Colonic mucosa (tissue), 4 donors: ENCODE measurements at regions not wholly inside any gene's neighbourhood (a gene's known extent, or its start where the extent isn't known, plus 50 kb on each side); places are given as distances from the start of the nearest gene placed in this dataset.

ENCODE experiments used
- DNase-seq: peaks from one replicate; pipeline ENCODE4 v3.0.0-alpha.2; 2020
- H3K27ac ChIP-seq: fragments of 200-600 bp; one replicate; pipeline ENCODE4 v1.8.0; 2021
- H3K27me3 ChIP-seq: fragments of 200-600 bp; one replicate; pipeline ENCODE4 v1.8.0; 2021
- H3K36me3 ChIP-seq: fragments of 200-600 bp; one replicate; pipeline ENCODE4 v1.8.0; 2021
- H3K4me1 ChIP-seq: fragments of 200-600 bp; one replicate; pipeline ENCODE4 v1.8.0; 2021; ENCODE audit warnings: mild to moderate bottlenecking
- H3K4me3 ChIP-seq: fragments of 200-600 bp; one replicate; pipeline ENCODE4 v1.8.0; 2021
- H3K9ac ChIP-seq, 2 donors: one replicate each; pipeline ENCODE4 v1.7.0; 2013; ENCODE audit warnings: control low read depth in 2 of 2, low read depth in 2 of 2, low read length in 2 of 2
- H3K9me3 ChIP-seq: fragments of 200-600 bp; one replicate; pipeline ENCODE4 v1.8.0; 2021
- intact Hi-C: fragments of 100-400 bp; cut with DNase I; formaldehyde crosslinking; loops from one replicate; pipeline ENCODE4 v1.14.1; 2022
- TF ChIP-seq, protein P1 (sequence below): fragments of 200-600 bp; IDR thresholded peaks from one replicate; pipeline ENCODE4 v1.8.0; 2022; ENCODE audit warnings: antibody characterized with exemption, mild to moderate bottlenecking
- donor health status: healthy.
- donor health status: DM: no; HTN: no; CAD: no.
- donor health status: DM: no; HTN: no; CAD: no.

DNA sequence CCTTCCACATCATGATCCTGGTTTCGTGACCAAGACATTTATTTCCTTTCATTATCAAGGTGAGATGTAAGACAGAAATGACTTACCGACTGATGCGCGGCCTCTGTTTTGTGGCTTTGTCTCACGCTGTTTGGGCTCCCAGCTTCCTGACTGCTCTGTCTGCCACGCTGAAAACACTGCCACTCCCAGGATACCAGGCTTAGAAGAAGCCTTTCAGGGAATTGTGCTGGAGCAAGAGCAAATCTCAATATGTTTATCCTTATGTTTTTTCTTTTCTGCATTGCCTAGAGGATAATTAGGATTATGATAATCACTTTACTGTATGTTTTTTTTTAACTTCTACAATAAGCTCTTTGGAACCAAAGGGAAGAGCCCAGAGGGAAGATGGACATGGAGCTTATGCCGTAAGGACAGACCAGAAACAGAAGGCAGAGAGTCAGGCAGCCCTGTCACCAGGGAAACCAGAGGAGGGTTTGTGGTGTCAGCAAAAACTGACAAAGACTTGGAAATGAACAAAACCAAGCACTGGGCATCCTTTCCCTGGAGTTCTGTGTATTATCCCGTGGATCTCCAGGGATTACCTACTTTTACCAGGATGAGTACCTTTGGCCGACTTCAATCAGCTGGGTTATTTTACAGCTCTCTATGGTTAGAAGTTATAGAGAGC is 68.2 kb upstream of the ISX start:
- Histone ChIP-seq H3K9me3 (no peaks in the 10 kb centered on the region), H3K27me3 (no peaks in the 10 kb centered on the region), H3K27ac (no peak overlapping the region), H3K4me1 (no peaks in the 10 kb centered on the region), H3K36me3 (no peaks in the 10 kb centered on the region), H3K9ac (no peak overlapping the region), H3K4me3 (no peak overlapping the region)
- intact Hi-C loops, result no loop called here
- no peak for DNase-seq
- TF ChIP-seq, protein P1, sequence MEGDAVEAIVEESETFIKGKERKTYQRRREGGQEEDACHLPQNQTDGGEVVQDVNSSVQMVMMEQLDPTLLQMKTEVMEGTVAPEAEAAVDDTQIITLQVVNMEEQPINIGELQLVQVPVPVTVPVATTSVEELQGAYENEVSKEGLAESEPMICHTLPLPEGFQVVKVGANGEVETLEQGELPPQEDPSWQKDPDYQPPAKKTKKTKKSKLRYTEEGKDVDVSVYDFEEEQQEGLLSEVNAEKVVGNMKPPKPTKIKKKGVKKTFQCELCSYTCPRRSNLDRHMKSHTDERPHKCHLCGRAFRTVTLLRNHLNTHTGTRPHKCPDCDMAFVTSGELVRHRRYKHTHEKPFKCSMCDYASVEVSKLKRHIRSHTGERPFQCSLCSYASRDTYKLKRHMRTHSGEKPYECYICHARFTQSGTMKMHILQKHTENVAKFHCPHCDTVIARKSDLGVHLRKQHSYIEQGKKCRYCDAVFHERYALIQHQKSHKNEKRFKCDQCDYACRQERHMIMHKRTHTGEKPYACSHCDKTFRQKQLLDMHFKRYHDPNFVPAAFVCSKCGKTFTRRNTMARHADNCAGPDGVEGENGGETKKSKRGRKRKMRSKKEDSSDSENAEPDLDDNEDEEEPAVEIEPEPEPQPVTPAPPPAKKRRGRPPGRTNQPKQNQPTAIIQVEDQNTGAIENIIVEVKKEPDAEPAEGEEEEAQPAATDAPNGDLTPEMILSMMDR, result no peak

- DNase-seq, result no peak
- Histone ChIP-seq H3K9ac (no peak overlapping the region), H3K27ac (no peak overlapping the region), H3K4me1 (no peaks in the 10 kb centered on the region), H3K4me3 (no peak overlapping the region), H3K36me3 (no peaks in the 10 kb centered on the region), H3K27me3 (no peaks in the 10 kb centered on the region), H3K9me3 (no peaks in the 10 kb centered on the region)
- TF ChIP-seq, protein P1, result no peak
- intact Hi-C loops, result no loop called here
Observed at GRCh38 chr22:34998921-34999320, 67.0 kb upstream of the ISX start.

DNA sequence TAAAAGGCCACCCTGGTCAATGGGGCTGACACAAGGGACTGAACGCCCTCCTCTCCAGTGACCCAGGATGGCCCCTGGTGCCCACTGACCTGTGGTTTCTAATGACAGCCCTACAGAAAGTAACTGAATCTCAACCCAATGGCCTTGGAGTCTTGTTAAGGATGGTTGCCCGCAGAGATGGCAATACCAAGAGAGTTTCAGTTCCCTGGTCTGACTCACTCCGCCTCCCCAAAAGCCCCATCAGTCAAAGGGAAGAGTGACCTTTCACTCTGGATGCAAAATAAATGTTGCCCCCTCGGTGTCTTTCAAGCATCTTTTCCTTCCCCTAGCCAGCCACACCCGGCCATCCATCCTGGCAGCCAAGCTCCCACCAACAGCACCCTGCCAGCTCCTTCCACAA is 57.7 kb upstream of the ISX start:
- Histone ChIP-seq H3K27ac (no peak overlapping the region), H3K36me3 (no peaks in the 10 kb centered on the region), H3K4me3 (no peak overlapping the region), H3K9ac (no peak overlapping the region), H3K27me3 (no peaks in the 10 kb centered on the region), H3K4me1 (no peaks in the 10 kb centered on the region), H3K9me3 (no peaks in the 10 kb centered on the region)
- DNase-seq, result no peak
- TF ChIP-seq, protein P1, result no peak
- intact Hi-C loops, result no loop called here

DNA sequence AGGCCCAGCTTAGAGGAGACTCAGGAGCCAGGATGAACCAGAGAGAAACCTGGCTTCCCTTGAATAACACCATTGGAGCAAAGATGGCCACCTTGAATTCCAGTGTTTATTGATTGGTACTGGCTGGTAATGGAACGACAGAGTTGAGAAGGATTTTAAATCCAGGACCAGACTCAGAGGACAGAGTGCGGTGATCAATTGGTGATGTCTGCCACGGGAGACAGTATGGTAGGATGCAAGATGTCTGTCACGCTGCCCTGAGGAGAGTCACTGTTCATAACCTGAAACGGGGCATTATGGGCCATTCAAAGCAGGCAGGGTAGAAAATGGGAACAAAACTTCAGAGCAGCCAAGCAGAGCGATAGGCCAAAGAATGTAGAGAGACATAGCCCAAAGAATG is 55.4 kb upstream of the ISX start:
- no peak for DNase-seq
- H3K9ac ChIP-seq, result no peak overlapping the region
- intact Hi-C loops, result no loop called here
- H3K9me3 ChIP-seq, result no peaks in the 10 kb centered on the region
- TF ChIP-seq, protein P1, result no peak
- no peaks in the 10 kb centered on the region for H3K27me3 ChIP-seq
- H3K4me3 ChIP-seq, result no peak overlapping the region
- H3K27ac ChIP-seq, result no peak overlapping the region
- no peaks in the 10 kb centered on the region for H3K4me1 ChIP-seq
- no peaks in the 10 kb centered on the region for H3K36me3 ChIP-seq

DNA sequence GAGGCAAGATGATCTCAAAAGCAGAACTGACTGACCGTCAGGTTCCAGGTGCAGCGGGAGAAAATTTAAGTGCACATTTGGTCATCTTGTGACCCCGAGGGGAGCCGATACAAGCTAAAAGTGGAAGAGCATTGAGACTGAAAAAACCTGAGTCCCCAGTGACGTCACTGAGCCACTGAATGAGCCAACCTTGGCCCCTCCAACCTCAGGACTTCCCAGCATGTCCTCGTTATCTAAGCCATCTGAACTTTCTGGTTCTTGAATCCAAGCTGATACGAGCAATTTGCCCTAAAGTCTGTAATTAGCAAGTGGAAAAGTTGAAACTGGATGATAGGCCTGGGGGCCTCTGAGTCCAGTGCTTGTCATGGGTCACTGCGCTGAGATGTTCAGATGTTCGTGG is 51.1 kb upstream of the ISX start:
- Histone ChIP-seq H3K4me3 (no peak overlapping the region), H3K9ac (no peak overlapping the region), H3K36me3 (no peaks in the 10 kb centered on the region), H3K27ac (no peak overlapping the region), H3K4me1 (no peaks in the 10 kb centered on the region), H3K9me3 (no peaks in the 10 kb centered on the region), H3K27me3 (no peaks in the 10 kb centered on the region)
- TF ChIP-seq, protein P1, result no peak
- intact Hi-C loops, result no loop called here
- no peak for DNase-seq
